K562 (cell line): ENCODE measurements at regions not wholly inside any gene's neighbourhood (a gene's known extent, or its start where the extent isn't known, plus 50 kb on each side); places are given as distances from the start of the nearest gene placed in this dataset.

Experiments
- ATAC-seq: fragments of 200-7000 bp; cut with Tn5 transposase; 3 replicates; pipeline ENCODE4 v1.9.1; 2020; ENCODE audit warnings: moderate library complexity
- BruUV-seq: library from RNA; stranded (reverse); fragments of 400-500 nt; replicated peaks from 2 replicates; lab custom pipeline; 2021; lab: Mats Ljungman, UMichigan
- CTCF ChIA-PET: fragments of 300-600 bp; formaldehyde crosslinking; extraction: SDS; loops from one replicate; lab custom pipeline; 2021; ENCODE audit warnings: low intra/inter-chr PET ratio; lab: Yijun Ruan, JAX
- POLR2A ChIA-PET: fragments of 300-600, 350-650 bp; sonication (Branson Sonifier 250); formaldehyde crosslinking; extraction: SDS; loops from one replicate; lab custom pipeline; 2021; ENCODE audit warnings: antibody characterized with exemption, inconsistent platforms; lab: Yijun Ruan, JAX
- DNase-seq, 4 experiments: peaks; one replicate each; pipeline versions ENCODE4 v3.0.0 to v3.0.0-alpha.2; 2011 to 2018; ENCODE audit warnings: low spot score in 3 of 4, mixed read lengths in 3 of 4; ENCODE audit errors: extremely low read depth in 1 of 4
- FAIRE-seq: peaks from 2 replicates; lab custom pipeline; 2011; peaks lifted over from hg19 to GRCh38; lab: Jason Lieb, UNC
- H2AFZ ChIP-seq: 2 replicates; pipeline ENCODE4 v1.6.0; 2011; ENCODE audit warnings: low read depth, low read length, control low read depth, inconsistent platforms
- H3K27ac ChIP-seq: fragments of 200-600 bp; 3 replicates; pipeline ENCODE4 v1.8.0; 2011; ENCODE audit warnings: low read depth, mild to moderate bottlenecking, control low read depth, inconsistent platforms, low read length, moderate library complexity, mixed read lengths; ENCODE audit errors: extremely low read depth
- H3K27me3 ChIP-seq, 2 experiments: fragments of 300-600 bp in 1 of 2; 2 replicates in 1 of 2; 3 replicates in 1 of 2; pipeline versions ENCODE4 v1.6.0 to v1.8.0; 2011; ENCODE audit warnings: inconsistent platforms in 2 of 2, low read length in 2 of 2, mild to moderate bottlenecking in 1 of 2, mixed read lengths in 1 of 2, moderate library complexity in 1 of 2; ENCODE audit not compliant: control insufficient read depth in 2 of 2, insufficient read depth in 2 of 2
- H3K36me3 ChIP-seq: fragments of 300-600 bp; 3 replicates; pipeline ENCODE4 v1.8.0; 2011; ENCODE audit warnings: mild to moderate bottlenecking, low read length, inconsistent platforms; ENCODE audit not compliant: control insufficient read depth, insufficient read depth
- H3K4me1 ChIP-seq, 2 experiments: fragments of 200-600 bp in 1 of 2; replicated peaks in 1 of 2; 2 replicates in 1 of 2; 3 replicates in 1 of 2; pipeline versions ENCODE4 v1.5.1 to v1.8.0; 2011; ENCODE audit warnings: inconsistent platforms in 2 of 2, low read length in 2 of 2, mild to moderate bottlenecking in 1 of 2, mixed read lengths in 1 of 2, moderate library complexity in 1 of 2; ENCODE audit not compliant: control insufficient read depth in 2 of 2, insufficient read depth in 2 of 2
- H3K4me2 ChIP-seq: 2 replicates; pipeline ENCODE4 v1.6.1; 2011; ENCODE audit warnings: low read length, control low read depth, inconsistent platforms, mixed read lengths; ENCODE audit not compliant: insufficient read depth
- H3K4me3 ChIP-seq: fragments of 200-600 bp; sonication (generic), shearing (Covaris generic); 2 replicates; pipeline ENCODE4 v1.5.1; 2016; ENCODE audit warnings: control low read depth, inconsistent platforms
- H3K79me2 ChIP-seq: fragments of 200-600 bp; 3 replicates; pipeline ENCODE4 v1.8.0; 2011; ENCODE audit warnings: low read length, inconsistent platforms; ENCODE audit not compliant: control insufficient read depth, insufficient read depth
- H3K9ac ChIP-seq, 2 experiments: 2 replicates each; pipeline versions ENCODE4 v1.6.0 to v1.6.1; 2011; ENCODE audit warnings: low read depth in 2 of 2, low read length in 2 of 2, control low read depth in 1 of 2, inconsistent platforms in 1 of 2, mild to moderate bottlenecking in 1 of 2, mixed read lengths in 1 of 2; ENCODE audit not compliant: insufficient read depth in 1 of 2
- H3K9me1 ChIP-seq: one replicate; pipeline ENCODE4 v1.6.0; 2011; ENCODE audit warnings: inconsistent platforms, mild to moderate bottlenecking, low read length, moderate library complexity; ENCODE audit not compliant: control insufficient read depth, insufficient read depth
- H3K9me3 ChIP-seq: replicated peaks from 2 replicates; pipeline ENCODE4 v1.5.1; 2011; ENCODE audit warnings: low read depth, low read length, inconsistent platforms; ENCODE audit not compliant: control insufficient read depth, insufficient read depth
- H4K20me1 ChIP-seq: replicated peaks from 2 replicates; pipeline ENCODE4 v1.6.1; 2011; ENCODE audit warnings: low read length, inconsistent platforms, mixed read lengths; ENCODE audit not compliant: control insufficient read depth, insufficient read depth
- AFF4 ChIP-seq: sonication (generic); formaldehyde crosslinking; IDR thresholded peaks from 2 replicates; pipeline ENCODE4 v1.8.0; 2023; ENCODE audit warnings: mild to moderate bottlenecking, missing genetic modification reagents
- CEBPG ChIP-seq, 3 experiments: fragments of 200-800 bp in 1 of 3; sonication (Bioruptor generic) in 1 of 3; sonication (generic) in 1 of 3; formaldehyde crosslinking in 1 of 3; IDR thresholded peaks in 2 of 3; conservative IDR thresholded peaks in 1 of 3; 2 replicates each; pipeline versions ENCODE4 v1.6.1 to v1.8.0; 2016 to 2022; ENCODE audit warnings: missing compliant biosample characterization in 2 of 3, missing genetic modification characterization in 2 of 3, mild to moderate bottlenecking in 1 of 3, missing genetic modification reagents in 1 of 3
- HMGN3 ChIP-seq: IDR thresholded peaks from 2 replicates; pipeline ENCODE4 v1.6.1; 2011; ENCODE audit warnings: borderline replicate concordance, low read depth, mild to moderate bottlenecking, mixed read lengths, low read length; ENCODE audit not compliant: insufficient read length; ENCODE audit errors: extremely low read depth
- KDM1A ChIP-seq, 2 experiments: fragments of 450-650 bp; IDR thresholded peaks; 2 replicates each; pipeline ENCODE4 v1.6.1; 2016; ENCODE audit warnings: mild to moderate bottlenecking in 2 of 2
- REST ChIP-seq, 2 experiments: fragments of 450-650 bp; formaldehyde crosslinking in 1 of 2; IDR thresholded peaks; 2 replicates each; pipeline versions ENCODE4 v1.4.0 to v1.6.1; 2014 to 2020; ENCODE audit warnings: mild to moderate bottlenecking in 2 of 2, borderline replicate concordance in 1 of 2, low read depth in 1 of 2
- TAF15 ChIP-seq: fragments of 200-400 bp; formaldehyde crosslinking; IDR thresholded peaks from 2 replicates; pipeline ENCODE4 v1.6.1; 2017; ENCODE audit warnings: mild to moderate bottlenecking, low read depth, low read length, moderate library complexity
- ZNF197 ChIP-seq: fragments of 200-800 bp; sonication (Bioruptor generic); IDR thresholded peaks from 2 replicates; pipeline ENCODE4 v1.6.1; 2016; ENCODE audit warnings: low read depth, missing genetic modification characterization, missing compliant biosample characterization
- WGBS: fragments of 100-300 bp; shearing (Covaris generic); methylation state at CpG from one replicate; pipeline ENCODE4 v1.1.6; 2016; ENCODE audit warnings: low coverage, mixed read lengths; ENCODE audit not compliant: insufficient coverage; ENCODE audit errors: missing lambda C conversion rate; 5-methylcytosine and 5-hydroxymethylcytosine counted together
- in situ Hi-C: fragments of 300-500 bp; cut with MboI; formaldehyde crosslinking; loops from 4 replicates; pipeline ENCODE4 v1.15.0; 2018; ENCODE audit warnings: inconsistent platforms, mixed read lengths
- intact Hi-C: fragments of 100-400 bp; cut with micrococcal nuclease; formaldehyde crosslinking; loops from 2 replicates; pipeline ENCODE4 v1.14.2; 2022

- TF ChIP-seq CEBPG (CRISPR knock-in tag; IDR thresholded peaks at IDR 0.05) = no peak
- no peak for TF ChIP-seq CEBPG (tag; conservative IDR thresholded peaks at IDR 0.05 in 1 of 2, IDR thresholded peaks at IDR 0.05 in 1 of 2)
- TF ChIP-seq AFF4 (CRISPR knock-in tag) = no peak
- no peak for TF ChIP-seq TAF15
Observed at GRCh38 chr10:20417791-20418190, 479.3 kb downstream of the NEBL start (continued).

GRCh38 chr10:20415684-20416083 lies 481.4 kb downstream of the NEBL start:
- no peak for ATAC-seq
- no peaks in the 10 kb centered on the region for H3K36me3 ChIP-seq
- BruUV-seq = no TSS peak
- H3K9me3 ChIP-seq = no peaks in the 10 kb centered on the region
- in situ Hi-C loops (no loop called here), intact Hi-C loops (no loop called here)
- FAIRE-seq = no peak
- CTCF ChIA-PET = no interaction called here
- H3K79me2 ChIP-seq = no peaks in the 10 kb centered on the region
- H3K27ac ChIP-seq = no peak overlapping the region
- no peak overlapping the region for H3K9ac ChIP-seq
- DNase-seq = no peak
- H3K4me3 ChIP-seq = no peak overlapping the region
- H3K27me3 ChIP-seq = no peaks in the 10 kb centered on the region
- no peaks in the 10 kb centered on the region for H4K20me1 ChIP-seq
- no peak overlapping the region for H2AFZ ChIP-seq
- WGBS = 0% methylated on average over 2 of the region's 2 CpGs
- H3K9me1 ChIP-seq = no peaks in the 10 kb centered on the region
- H3K4me2 ChIP-seq = no peak overlapping the region
- H3K4me1 ChIP-seq = no peaks in the 10 kb centered on the region
- POLR2A ChIA-PET = no interaction called here
- no peak for TF ChIP-seq ZNF197 (CRISPR knock-in tag)
- TF ChIP-seq HMGN3 = no peak
- TF ChIP-seq KDM1A (IDR thresholded peaks at IDR 0.05) = no peak
- no peak for TF ChIP-seq REST (IDR thresholded peaks at IDR 0.05; ENCODE audit: borderline replicate concordance)
- TF ChIP-seq REST (CRISPR knock-in tag; IDR thresholded peaks at IDR 0.05; ENCODE audit: low read depth) = no peak
